Loucy (cell line): ENCODE measurements at regions not wholly inside any gene's neighbourhood (a gene's known extent, or its start where the extent isn't known, plus 50 kb on each side); places are given as distances from the start of the nearest gene placed in this dataset.

Source experiments
- H2AFZ ChIP-seq: fragments of 200-600 bp; sonication (generic); 2 replicates; pipeline ENCODE4 v1.6.0; 2016; ENCODE audit warnings: antibody characterized with exemption, mild to moderate bottlenecking, low read length, moderate library complexity
- H3F3A ChIP-seq: fragments of 200-600 bp; 2 replicates; pipeline ENCODE4 v1.6.0; 2016; ENCODE audit warnings: antibody characterized with exemption, low read depth, mild to moderate bottlenecking
- H3K27me3 ChIP-seq: fragments of 200-600 bp; sonication (generic); 2 replicates; pipeline ENCODE4 v1.6.1; 2014; ENCODE audit warnings: low read length, mild to moderate bottlenecking; ENCODE audit not compliant: insufficient read depth, poor library complexity, severe bottlenecking
- H3K36me3 ChIP-seq: fragments of 200-600 bp; sonication (generic); 2 replicates; pipeline ENCODE4 v1.6.1; 2016; ENCODE audit warnings: low read length; ENCODE audit not compliant: insufficient read depth
- H3K4me1 ChIP-seq: fragments of 200-600 bp; sonication (generic); 2 replicates; pipeline ENCODE4 v1.5.1; 2014; ENCODE audit warnings: low read length, mild to moderate bottlenecking; ENCODE audit not compliant: insufficient read depth, poor library complexity, severe bottlenecking
- H3K4me2 ChIP-seq: fragments of 200-600 bp; sonication (generic); 2 replicates; pipeline ENCODE4 v1.6.0; 2014; ENCODE audit warnings: antibody characterized with exemption, low read length, low read depth, mild to moderate bottlenecking; ENCODE audit not compliant: poor library complexity, severe bottlenecking
- H3K4me3 ChIP-seq: fragments of 200-600 bp; sonication (generic); 2 replicates; pipeline ENCODE4 v1.5.1; 2014; ENCODE audit warnings: low read length, mild to moderate bottlenecking, mixed read lengths; ENCODE audit not compliant: poor library complexity, severe bottlenecking
- H3K79me2 ChIP-seq: fragments of 200-600 bp; sonication (generic); 2 replicates; pipeline ENCODE4 v1.6.1; 2014; ENCODE audit warnings: low read length; ENCODE audit not compliant: insufficient read depth
- H3K9ac ChIP-seq: fragments of 200-600 bp; sonication (generic); 2 replicates; pipeline ENCODE4 v1.6.0; 2014; ENCODE audit warnings: mild to moderate bottlenecking, low read depth, low read length, moderate library complexity; ENCODE audit not compliant: poor library complexity, severe bottlenecking
- H3K9me2 ChIP-seq: fragments of 200-600 bp; sonication (generic); replicated peaks from 2 replicates; pipeline ENCODE4 v1.6.1; 2016; ENCODE audit warnings: low read depth, low read length, mixed read lengths
- H3K9me3 ChIP-seq: fragments of 200-600 bp; sonication (generic); 2 replicates; pipeline ENCODE4 v1.6.1; 2014; ENCODE audit warnings: mild to moderate bottlenecking, antibody characterized with exemption, low read length, low read depth; ENCODE audit not compliant: insufficient read depth
- H4K20me1 ChIP-seq: fragments of 200-600 bp; sonication (generic); 2 replicates; pipeline ENCODE4 v1.6.0; 2014; ENCODE audit warnings: antibody characterized with exemption, low read length, mild to moderate bottlenecking; ENCODE audit not compliant: insufficient read depth, poor library complexity, severe bottlenecking
- CTCF ChIP-seq: fragments of 200-600 bp; sonication (generic); conservative IDR thresholded peaks from 2 replicates; pipeline ENCODE4 v1.5.1; 2014; ENCODE audit warnings: mild to moderate bottlenecking, antibody characterized with exemption, low read length
- EZH2phosphoT487 ChIP-seq: fragments of 200-600 bp; IDR thresholded peaks from 2 replicates; pipeline ENCODE4 v1.6.1; 2018; ENCODE audit warnings: antibody characterized with exemption, mild to moderate bottlenecking, moderate library complexity, borderline replicate concordance

DNA sequence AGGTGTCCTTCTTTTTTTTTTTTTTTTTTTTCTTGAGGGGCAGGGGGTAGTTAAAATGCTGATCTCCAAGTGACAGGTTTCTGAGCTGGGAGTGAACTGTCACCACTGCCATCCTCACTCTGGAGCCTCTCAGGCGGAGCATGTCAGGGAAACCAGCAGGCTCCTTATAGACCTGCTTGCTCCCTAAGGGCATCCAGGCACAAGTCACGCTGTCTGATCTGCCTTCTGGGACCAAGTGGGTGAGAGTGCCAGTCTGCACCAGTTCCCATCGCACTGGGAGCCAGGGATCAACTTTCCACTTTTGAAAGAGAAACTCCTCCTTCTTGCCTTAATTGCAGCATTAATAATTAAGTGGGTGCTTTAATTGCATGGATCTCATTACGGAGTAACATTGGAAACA lies 537.9 kb upstream of the CADM1 start:
- H3K4me1 ChIP-seq = no peaks in the 10 kb centered on the region
- no peaks in the 10 kb centered on the region for H4K20me1 ChIP-seq
- no peak overlapping the region for H3K9ac ChIP-seq
- no peaks in the 10 kb centered on the region for H3K79me2 ChIP-seq
- H2AFZ ChIP-seq = no peak overlapping the region
- H3K27me3 ChIP-seq = no peaks in the 10 kb centered on the region
- H3K4me3 ChIP-seq = no peak overlapping the region
- H3K9me3 ChIP-seq = no peaks in the 10 kb centered on the region
- TF ChIP-seq EZH2phosphoT487 = no peak
- TF ChIP-seq CTCF = no peak
- H3K36me3 ChIP-seq = no peaks in the 10 kb centered on the region
- H3K9me2 ChIP-seq = no peaks in the 10 kb centered on the region
- H3F3A ChIP-seq = no peaks in the 10 kb centered on the region
- no peak overlapping the region for H3K4me2 ChIP-seq

GRCh38 chr11:116037861-116038260 lies 533.6 kb upstream of the CADM1 start:
- Histone ChIP-seq H3K9me3 (no peaks in the 10 kb centered on the region), H3K27me3 (no peaks in the 10 kb centered on the region), H4K20me1 (no peaks in the 10 kb centered on the region), H3F3A (no peaks in the 10 kb centered on the region), H2AFZ (no peak overlapping the region), H3K9me2 (no peaks in the 10 kb centered on the region), H3K9ac (no peak overlapping the region), H3K79me2 (no peaks in the 10 kb centered on the region), H3K4me2 (no peak overlapping the region), H3K36me3 (no peaks in the 10 kb centered on the region), H3K4me1 (no peaks in the 10 kb centered on the region), H3K4me3 (no peak overlapping the region)
- TF ChIP-seq EZH2phosphoT487 (no peak), CTCF (no peak)

GRCh38 chr11:116035977-116036376 lies 531.8 kb upstream of the CADM1 start:
- H3K9me2 ChIP-seq = no peaks in the 10 kb centered on the region
- H3K9me3 ChIP-seq = no peaks in the 10 kb centered on the region
- H4K20me1 ChIP-seq = no peaks in the 10 kb centered on the region

More at GRCh38 chr11:116035977-116036376, 531.8 kb upstream of the CADM1 start:
- H3K4me1 ChIP-seq = no peaks in the 10 kb centered on the region
- no peak overlapping the region for H2AFZ ChIP-seq
- H3K36me3 ChIP-seq = no peaks in the 10 kb centered on the region
- no peak overlapping the region for H3K4me2 ChIP-seq
- no peak overlapping the region for H3K4me3 ChIP-seq
- H3F3A ChIP-seq = no peaks in the 10 kb centered on the region
- no peak overlapping the region for H3K9ac ChIP-seq
- H3K27me3 ChIP-seq = no peaks in the 10 kb centered on the region
- TF ChIP-seq EZH2phosphoT487 (no peak), CTCF (no peak)
- H3K79me2 ChIP-seq = no peaks in the 10 kb centered on the region
